HCT116 (cell line): ENCODE measurements at regions not wholly inside any gene's neighbourhood (a gene's known extent, or its start where the extent isn't known, plus 50 kb on each side); places are given as distances from the start of the nearest gene placed in this dataset.

Source experiments
- ATAC-seq: fragments of 200-7000 bp; cut with Tn5 transposase; 2 replicates; pipeline ENCODE4 v1.9.1; 2020; ENCODE audit warnings: mild to moderate bottlenecking, moderate library complexity
- BruUV-seq: library from RNA; stranded (reverse); fragments of 400-500 nt; replicated peaks from 2 replicates; lab custom pipeline; 2021; lab: Mats Ljungman, UMichigan
- CTCF ChIA-PET: fragments of 300-600 bp; sonication (Branson Sonifier 250); formaldehyde crosslinking; loops from one replicate; lab custom pipeline; 2021; ENCODE audit warnings: antibody characterized with exemption; lab: Charles Lee
- POLR2A ChIA-PET: fragments of 300-600, 350-600 bp; sonication (Branson Sonifier 250); formaldehyde crosslinking; loops from one replicate; lab custom pipeline; 2021; ENCODE audit warnings: antibody characterized with exemption; lab: Charles Lee
- RAD21 ChIA-PET, 2 experiments: fragments of 300-600 bp; sonication (Branson Sonifier 250); formaldehyde crosslinking; loops; one replicate each; lab custom pipeline; 2023; ENCODE audit warnings: low total read pairs in 2 of 2; ENCODE audit not compliant: uncharacterized antibody in 2 of 2, unreplicated experiment in 2 of 2, low non-redundant PET in 1 of 2; lab: Charles Lee
- DNase-seq: peaks from one replicate; pipeline ENCODE4 v3.0.0-alpha.2; 2010; ENCODE audit warnings: low read depth, low spot score
- H2AFZ ChIP-seq: fragments of 200-600 bp; shearing (Covaris generic), sonication (generic); 2 replicates; pipeline ENCODE4 v1.6.1; 2017; ENCODE audit warnings: low read depth, mixed run types, mixed read lengths, antibody characterized with exemption, low read length; ENCODE audit not compliant: poor library complexity, severe bottlenecking
- H3K27ac ChIP-seq: 2 replicates; pipeline ENCODE4 v1.5.1; 2012; ENCODE audit warnings: low read depth, low read length
- H3K27me3 ChIP-seq: fragments of 200-600 bp; sonication (generic); 2 replicates; pipeline ENCODE4 v1.6.1; 2016; ENCODE audit warnings: mixed run types, low read length, mixed read lengths; ENCODE audit not compliant: insufficient read depth
- H3K36me3 ChIP-seq, 2 experiments: fragments of 200-500 bp in 1 of 2; fragments of 200-600 bp in 1 of 2; sonication (Bioruptor generic) in 1 of 2; sonication (generic) in 1 of 2; 2 replicates each; pipeline versions ENCODE4 v1.5.1 to v1.6.1; 2014 to 2016; ENCODE audit warnings: low read length in 2 of 2, inconsistent platforms in 1 of 2, mixed read lengths in 1 of 2, mixed run types in 1 of 2; ENCODE audit not compliant: insufficient read depth in 2 of 2, control insufficient read depth in 1 of 2
- H3K4me1 ChIP-seq, 2 experiments: fragments of 200-600 bp in 1 of 2; sonication (generic) in 1 of 2; 2 replicates each; pipeline versions ENCODE4 v1.5.1 to v1.6.1; 2012 to 2017; ENCODE audit warnings: low read length in 2 of 2, inconsistent platforms in 1 of 2, mild to moderate bottlenecking in 1 of 2, mixed read lengths in 1 of 2, mixed run types in 1 of 2, moderate library complexity in 1 of 2; ENCODE audit not compliant: insufficient read depth in 2 of 2, control insufficient read depth in 1 of 2
- H3K4me2 ChIP-seq: fragments of 200-600 bp; sonication (generic); 2 replicates; pipeline ENCODE4 v1.6.1; 2017; ENCODE audit warnings: mixed run types, low read length, mixed read lengths
- H3K4me3 ChIP-seq, 2 experiments: fragments of 200-600 bp in 1 of 2; sonication (generic) in 1 of 2; replicated peaks in 1 of 2; 2 replicates each; pipeline ENCODE4 v1.5.1; 2011 to 2016; ENCODE audit warnings: low read length in 2 of 2, control low read depth in 1 of 2, low read depth in 1 of 2, mild to moderate bottlenecking in 1 of 2, mixed read lengths in 1 of 2, mixed run types in 1 of 2
- H3K79me2 ChIP-seq: fragments of 200-600 bp; sonication (generic); 2 replicates; pipeline ENCODE4 v1.6.1; 2017; ENCODE audit warnings: mild to moderate bottlenecking, mixed run types, low read length, moderate library complexity, mixed read lengths; ENCODE audit not compliant: insufficient read depth
- H3K9ac ChIP-seq: fragments of 200-600 bp; sonication (generic); 2 replicates; pipeline ENCODE4 v1.6.1; 2016; ENCODE audit warnings: low read length, mixed read lengths
- H3K9me2 ChIP-seq: fragments of 200-600 bp; sonication (generic), shearing (Covaris generic); 2 replicates; pipeline ENCODE4 v1.6.1; 2017; ENCODE audit warnings: mixed run types, mild to moderate bottlenecking, moderate library complexity; ENCODE audit not compliant: insufficient read depth
- H3K9me3 ChIP-seq, 2 experiments: fragments of 200-500 bp in 1 of 2; fragments of 200-600 bp in 1 of 2; sonication (Bioruptor generic) in 1 of 2; sonication (generic) in 1 of 2; 2 replicates each; pipeline ENCODE4 v1.6.1; 2014 to 2017; ENCODE audit warnings: low read length in 2 of 2, mixed read lengths in 2 of 2, inconsistent platforms in 1 of 2, low read depth in 1 of 2, mild to moderate bottlenecking in 1 of 2, mixed run types in 1 of 2, moderate library complexity in 1 of 2; ENCODE audit not compliant: control insufficient read depth in 1 of 2, insufficient read depth in 1 of 2
- H4K20me1 ChIP-seq: fragments of 200-600 bp; sonication (generic), shearing (Covaris generic); 2 replicates; pipeline ENCODE4 v1.6.1; 2017; ENCODE audit warnings: mixed run types, mild to moderate bottlenecking, moderate library complexity; ENCODE audit not compliant: insufficient read depth
- CBX3 ChIP-seq: IDR thresholded peaks from 2 replicates; pipeline ENCODE4 v1.6.1; 2012; ENCODE audit warnings: low read depth
- CEBPB ChIP-seq: IDR thresholded peaks from 2 replicates; pipeline ENCODE4 v1.6.1; 2012; ENCODE audit warnings: low read depth
- EGR1 ChIP-seq: IDR thresholded peaks from 2 replicates; pipeline ENCODE4 v1.6.1; 2012; ENCODE audit warnings: low read depth
- ELF1 ChIP-seq: IDR thresholded peaks from 2 replicates; pipeline ENCODE4 v1.6.1; 2012; ENCODE audit warnings: low read depth, borderline replicate concordance
- EZH2 ChIP-seq: fragments of 200-600 bp; sonication (generic); IDR thresholded peaks from 2 replicates; pipeline ENCODE4 v1.6.1; 2017; ENCODE audit warnings: antibody characterized with exemption, mixed run types
- FOSL1 ChIP-seq: IDR thresholded peaks from 2 replicates; pipeline ENCODE4 v1.6.1; 2012; ENCODE audit warnings: low read depth
- POLR2A ChIP-seq: IDR thresholded peaks from 2 replicates; pipeline ENCODE4 v1.7.0; 2011; ENCODE audit warnings: borderline replicate concordance; ENCODE audit not compliant: insufficient read depth, insufficient read length; ENCODE audit errors: extremely low read depth
- SRF ChIP-seq: IDR thresholded peaks from 2 replicates; pipeline ENCODE4 v1.6.1; 2012; ENCODE audit warnings: low read depth
- TCF7L2 ChIP-seq: IDR thresholded peaks from 2 replicates; pipeline ENCODE4 v1.7.0; 2011; ENCODE audit warnings: borderline replicate concordance, inconsistent platforms; ENCODE audit not compliant: insufficient read depth, insufficient read length; ENCODE audit errors: extremely low read depth
- YY1 ChIP-seq: IDR thresholded peaks from 2 replicates; pipeline ENCODE4 v1.6.1; 2011; ENCODE audit warnings: low read length, low read depth, moderate library complexity, mild to moderate bottlenecking; ENCODE audit not compliant: insufficient replicate concordance; ENCODE audit errors: extremely low read depth
- intact Hi-C: fragments of 100-400 bp; cut with micrococcal nuclease; formaldehyde crosslinking; loops from 2 replicates; pipeline ENCODE4 v1.10.0; 2022
- TF ChIP-seq, protein P1 (sequence below): IDR thresholded peaks from 2 replicates; pipeline ENCODE4 v1.6.1; 2011; ENCODE audit warnings: mild to moderate bottlenecking, low read length, moderate library complexity; ENCODE audit not compliant: insufficient replicate concordance; ENCODE audit errors: extremely low read depth

DNA sequence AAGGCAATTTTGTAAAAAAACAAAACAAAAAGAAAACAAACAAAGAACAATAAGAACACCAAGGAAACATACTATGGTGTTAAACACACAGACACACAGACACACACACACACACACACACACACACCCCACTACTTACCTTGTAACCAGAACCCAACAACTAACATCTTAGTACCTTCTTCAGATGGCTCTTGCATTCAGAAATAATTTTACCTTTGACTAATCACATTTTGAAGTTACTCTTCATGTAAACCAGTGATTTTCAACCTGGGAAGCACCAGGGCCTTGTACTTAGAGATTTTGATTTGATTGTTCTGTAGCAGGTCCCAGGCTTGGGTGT is 87.5 kb downstream of the AQP4 start:
- RAD21 ChIA-PET = no interaction called here
- H2AFZ ChIP-seq = no peak overlapping the region
- H3K36me3 ChIP-seq = no peaks in the 10 kb centered on the region
- TF ChIP-seq CBX3 (no peak), CEBPB (no peak), SRF (no peak), YY1 (no peak), EZH2 (no peak), ELF1 (no peak), POLR2A (no peak), FOSL1 (no peak), TCF7L2 (no peak), EGR1 (no peak)
- TF ChIP-seq, protein P1, sequence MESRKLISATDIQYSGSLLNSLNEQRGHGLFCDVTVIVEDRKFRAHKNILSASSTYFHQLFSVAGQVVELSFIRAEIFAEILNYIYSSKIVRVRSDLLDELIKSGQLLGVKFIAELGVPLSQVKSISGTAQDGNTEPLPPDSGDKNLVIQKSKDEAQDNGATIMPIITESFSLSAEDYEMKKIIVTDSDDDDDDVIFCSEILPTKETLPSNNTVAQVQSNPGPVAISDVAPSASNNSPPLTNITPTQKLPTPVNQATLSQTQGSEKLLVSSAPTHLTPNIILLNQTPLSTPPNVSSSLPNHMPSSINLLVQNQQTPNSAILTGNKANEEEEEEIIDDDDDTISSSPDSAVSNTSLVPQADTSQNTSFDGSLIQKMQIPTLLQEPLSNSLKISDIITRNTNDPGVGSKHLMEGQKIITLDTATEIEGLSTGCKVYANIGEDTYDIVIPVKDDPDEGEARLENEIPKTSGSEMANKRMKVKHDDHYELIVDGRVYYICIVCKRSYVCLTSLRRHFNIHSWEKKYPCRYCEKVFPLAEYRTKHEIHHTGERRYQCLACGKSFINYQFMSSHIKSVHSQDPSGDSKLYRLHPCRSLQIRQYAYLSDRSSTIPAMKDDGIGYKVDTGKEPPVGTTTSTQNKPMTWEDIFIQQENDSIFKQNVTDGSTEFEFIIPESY = no peak
- TF ChIP-seq, all 23 proteins: peak for 0
- no peak overlapping the region for H3K4me3 ChIP-seq
- ChIA-PET CTCF (no interaction called here), POLR2A (no interaction called here)
- H3K4me1 ChIP-seq = no peaks in the 10 kb centered on the region
- H3K27me3 ChIP-seq = peaks cover 32% of the 10 kb centered on the region
- DNase-seq = no peak
- no TSS peak for BruUV-seq
- no peak overlapping the region for H3K9ac ChIP-seq
- H3K9me2 ChIP-seq = no peaks in the 10 kb centered on the region
- intact Hi-C loops = loop anchor here (10.0 kb wide), 1 partner anchor 393 kb away; no protein-coding TSS in a partner anchor
- H3K79me2 ChIP-seq = no peaks in the 10 kb centered on the region
- ATAC-seq = no peak
- H3K9me3 ChIP-seq = no peaks in the 10 kb centered on the region
- no peak overlapping the region for H3K4me2 ChIP-seq
- H3K27ac ChIP-seq = no peak overlapping the region
- no peaks in the 10 kb centered on the region for H4K20me1 ChIP-seq
